KBM-7 (cell line): ENCODE measurements at regions not wholly inside any gene's neighbourhood (a gene's known extent, or its start where the extent isn't known, plus 50 kb on each side); places are given as distances from the start of the nearest gene placed in this dataset.

Source experiments
- DNase-seq: peaks from one replicate; pipeline ENCODE4 v3.0.0-alpha.2; 2015
- in situ Hi-C: fragments of 300-500 bp; cut with MboI; formaldehyde crosslinking; loops from 2 replicates; pipeline ENCODE4 v1.14.3; 2020; ENCODE audit warnings: low sequenced_read_pairs, low pct_unique_long_range_greater_than_20kb, mixed read lengths

DNA sequence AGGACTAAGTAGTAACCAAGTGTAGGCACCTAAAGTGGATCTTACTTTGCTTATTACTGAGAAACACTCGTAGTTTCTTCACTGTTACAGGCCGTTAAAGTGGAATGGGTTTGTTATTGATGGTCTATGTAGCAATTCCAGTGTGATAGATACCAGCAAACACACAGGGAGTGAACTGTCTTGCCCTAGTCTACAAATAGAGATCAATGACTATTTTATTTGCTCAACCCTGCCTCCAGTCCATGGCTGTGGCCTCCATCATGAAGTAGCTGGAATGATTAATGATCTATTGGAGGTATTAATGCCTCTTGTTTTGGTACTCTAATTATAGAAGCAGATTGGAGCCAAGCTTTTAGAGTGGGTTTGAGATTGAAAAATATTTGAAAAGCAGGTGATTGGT, 362.7 kb upstream of the AZI2 start:
- no peak for DNase-seq
- in situ Hi-C loops, result no loop called here

DNA sequence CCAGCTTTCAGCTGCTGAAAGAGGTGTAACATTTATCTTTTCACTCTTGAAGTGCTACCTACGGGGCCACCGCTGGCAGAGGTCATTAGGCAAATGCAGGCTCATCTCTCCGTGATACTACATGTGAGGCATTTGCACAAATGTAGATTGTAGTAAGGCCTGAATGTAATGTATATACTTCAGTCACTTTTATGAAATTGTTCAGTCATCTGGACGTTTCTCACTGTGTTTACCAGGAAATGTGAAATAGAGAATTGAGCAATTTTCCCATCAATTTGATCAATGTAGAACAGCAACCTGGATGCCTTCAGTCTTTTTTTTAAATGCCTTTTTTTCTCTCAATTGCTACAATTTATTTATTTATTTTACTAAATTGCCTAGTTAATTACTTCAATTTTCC, 368.3 kb upstream of the AZI2 start:
- in situ Hi-C loops, result no loop called here
- no peak for DNase-seq

DNA sequence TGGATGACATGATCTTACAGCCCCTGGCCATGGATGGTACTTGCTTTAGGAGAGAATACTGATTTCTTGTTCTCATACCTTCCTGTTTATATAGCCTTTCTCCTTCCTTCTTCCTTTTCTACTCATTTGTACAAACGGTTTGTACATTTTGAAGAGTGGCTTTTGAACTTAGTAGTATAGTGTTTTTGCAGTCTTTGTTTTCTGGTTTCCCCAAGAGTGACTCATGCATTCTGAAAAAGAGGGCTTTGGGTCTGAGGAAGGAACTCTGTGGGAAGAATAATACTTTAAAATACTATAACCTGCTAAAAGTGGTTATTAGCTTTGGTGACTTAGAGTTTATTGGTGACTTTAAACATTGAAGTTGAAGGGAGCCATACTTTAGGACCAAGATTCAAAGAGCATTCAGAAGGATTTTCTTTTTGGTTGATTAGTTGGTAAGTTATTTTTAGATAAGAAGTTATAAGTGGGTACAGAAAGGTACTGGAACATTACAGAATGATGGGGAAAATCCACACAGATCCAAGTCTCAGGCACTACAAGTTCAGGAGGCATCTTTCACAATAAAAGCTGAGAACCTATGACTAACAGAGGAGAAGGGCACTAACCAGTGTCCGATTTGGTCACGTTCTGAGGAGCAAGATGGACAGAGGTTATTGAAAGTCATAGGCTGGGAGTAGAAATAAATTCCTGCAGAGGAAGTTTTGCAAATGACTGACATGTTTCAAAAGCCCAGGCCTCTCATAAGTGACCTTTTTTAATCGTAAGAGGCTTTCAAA, 369.6 kb upstream of the AZI2 start:
- DNase-seq, result no peak
- in situ Hi-C loops, result no loop called here

DNA sequence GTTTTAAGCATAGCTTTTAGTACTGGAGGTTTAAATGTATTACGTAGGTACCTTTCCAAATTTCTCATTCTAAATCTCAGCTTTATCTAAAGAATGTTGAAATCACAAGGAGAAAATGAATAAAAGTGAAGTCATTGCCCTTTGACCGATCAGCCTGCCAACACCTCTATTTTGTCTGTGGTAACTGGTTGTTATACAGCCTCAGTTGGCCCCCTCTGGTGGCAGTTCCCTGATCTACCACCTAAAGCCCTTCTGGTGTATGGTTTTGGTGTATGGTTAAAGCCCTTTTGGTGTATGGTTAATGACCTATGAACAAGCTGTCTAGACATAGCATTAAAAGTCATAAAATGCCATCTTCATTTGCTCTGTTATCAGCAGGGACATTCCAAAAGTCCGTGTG, 378.2 kb upstream of the AZI2 start:
- DNase-seq, result peak; percentile 33
- in situ Hi-C loops, result no loop called here

DNA sequence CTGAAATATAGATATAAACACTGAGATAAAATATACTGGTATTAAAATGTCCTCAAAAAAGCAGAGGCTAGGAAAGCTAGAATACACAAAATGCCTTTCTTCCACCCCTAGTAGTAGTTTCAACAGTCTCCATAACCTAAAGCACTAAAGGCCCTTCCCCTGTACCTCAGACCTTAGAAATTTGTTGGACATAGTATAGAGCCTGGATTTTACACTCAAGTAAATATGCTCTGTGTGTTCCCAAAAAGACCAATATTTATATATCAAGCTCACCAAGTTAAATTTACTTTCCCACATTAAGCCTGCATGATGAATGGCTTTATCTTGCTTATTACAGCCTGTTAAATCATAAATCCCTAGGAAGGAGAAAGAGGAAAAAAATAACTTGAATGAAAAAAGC, 378.7 kb upstream of the AZI2 start:
- in situ Hi-C loops, result no loop called here
- DNase-seq, result no peak

DNA sequence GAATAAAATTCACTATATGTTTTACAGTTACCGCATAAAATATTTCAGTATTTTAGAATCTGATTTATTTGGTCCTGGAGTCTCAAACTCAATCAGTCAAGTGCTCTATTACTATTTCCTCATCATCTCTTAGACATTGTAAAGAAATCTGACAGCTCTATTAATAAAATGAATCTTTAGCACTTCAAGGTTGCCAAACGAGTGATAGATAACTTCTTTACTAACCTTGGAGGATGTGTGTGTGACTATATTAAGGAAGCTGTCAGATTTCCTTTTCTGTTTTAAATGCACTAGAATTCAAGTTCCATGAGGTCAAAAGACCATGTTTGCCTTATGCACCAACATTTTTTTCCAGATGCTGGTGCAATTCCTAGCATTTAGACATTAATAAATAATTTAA, 389.8 kb upstream of the AZI2 start:
- DNase-seq, result no peak
- in situ Hi-C loops, result no loop called here

DNA sequence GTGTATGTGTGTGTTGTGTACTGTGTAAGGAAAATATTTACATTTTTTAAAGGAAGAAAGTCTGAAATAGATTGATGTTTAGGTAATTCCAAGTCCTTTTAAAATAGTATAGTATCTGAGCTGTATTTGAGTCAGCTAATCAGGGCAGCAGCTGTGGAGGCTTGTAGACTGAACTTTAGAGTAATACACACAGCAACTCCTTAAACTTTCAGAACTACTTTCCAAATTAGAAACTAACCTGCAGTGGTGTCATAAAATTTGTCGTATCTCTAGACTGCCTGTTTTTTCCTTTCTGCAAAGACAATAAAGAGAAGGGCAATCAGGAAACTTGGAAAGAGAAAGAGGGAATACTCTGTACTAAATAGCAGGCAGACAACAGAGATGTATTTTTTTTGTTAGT, 391.0 kb upstream of the AZI2 start:
- DNase-seq, result no peak
- in situ Hi-C loops, result no loop called here

DNA sequence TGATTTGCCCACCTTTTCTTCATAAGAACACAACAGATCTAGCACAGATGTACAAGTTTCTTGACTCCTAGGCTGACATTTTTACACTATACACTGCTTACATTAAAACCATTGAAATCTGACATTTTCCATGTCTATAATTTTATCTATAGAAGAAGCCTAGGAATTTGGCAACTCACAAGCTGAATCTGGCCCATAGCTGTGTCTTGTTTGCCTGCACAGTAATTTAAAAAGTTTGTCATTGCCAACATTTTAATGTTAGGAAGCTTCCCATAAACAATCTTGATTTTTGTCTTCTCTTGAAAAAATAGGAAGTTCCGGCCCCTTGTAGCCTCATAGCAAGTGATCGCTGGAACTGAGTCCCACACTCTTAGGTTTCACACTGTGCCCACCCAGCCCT, 394.6 kb upstream of the AZI2 start:
- no peak for DNase-seq
- in situ Hi-C loops, result no loop called here

DNA sequence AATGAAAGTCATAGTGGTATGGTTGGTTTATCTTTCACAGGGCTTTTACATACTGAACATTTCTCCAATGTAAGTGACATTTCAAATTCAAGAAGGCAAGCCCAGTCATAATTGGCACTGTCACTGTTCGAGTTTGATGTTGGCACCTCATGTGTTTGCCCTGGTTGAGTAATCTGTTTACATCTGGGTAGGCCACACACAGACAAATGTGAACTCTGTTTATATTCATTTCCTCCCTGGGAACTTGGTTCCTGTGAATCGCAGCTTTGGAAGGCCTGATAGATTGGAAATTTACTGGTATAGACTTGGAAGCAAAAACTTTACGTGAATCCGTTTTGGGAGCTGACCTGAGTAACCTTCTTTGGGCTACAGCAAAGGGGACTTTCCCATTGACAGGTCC, 395.2 kb upstream of the AZI2 start:
- DNase-seq, result no peak

DNA sequence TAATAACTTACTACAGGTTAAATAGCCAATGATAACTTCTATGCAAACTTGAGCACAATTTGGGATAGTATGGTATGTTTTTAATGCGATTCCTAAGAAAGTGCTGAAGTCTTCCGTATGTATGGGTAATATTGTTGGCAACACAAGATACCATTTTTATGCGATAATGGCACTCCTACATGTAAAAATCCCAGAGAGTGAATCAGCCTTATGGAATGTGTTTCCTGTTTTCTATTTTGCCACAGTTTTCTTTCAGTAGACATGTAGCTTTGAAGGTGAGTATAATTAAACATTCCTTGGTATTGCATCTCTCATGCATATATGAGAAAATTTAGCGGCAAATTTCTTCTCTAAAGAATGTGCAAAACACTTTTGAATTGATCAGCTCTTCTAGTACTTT, 396.8 kb upstream of the AZI2 start:
- no peak for DNase-seq

More for the DNA sequence above, 395.2 kb upstream of the AZI2 start:
- in situ Hi-C loops, result no loop called here

DNA sequence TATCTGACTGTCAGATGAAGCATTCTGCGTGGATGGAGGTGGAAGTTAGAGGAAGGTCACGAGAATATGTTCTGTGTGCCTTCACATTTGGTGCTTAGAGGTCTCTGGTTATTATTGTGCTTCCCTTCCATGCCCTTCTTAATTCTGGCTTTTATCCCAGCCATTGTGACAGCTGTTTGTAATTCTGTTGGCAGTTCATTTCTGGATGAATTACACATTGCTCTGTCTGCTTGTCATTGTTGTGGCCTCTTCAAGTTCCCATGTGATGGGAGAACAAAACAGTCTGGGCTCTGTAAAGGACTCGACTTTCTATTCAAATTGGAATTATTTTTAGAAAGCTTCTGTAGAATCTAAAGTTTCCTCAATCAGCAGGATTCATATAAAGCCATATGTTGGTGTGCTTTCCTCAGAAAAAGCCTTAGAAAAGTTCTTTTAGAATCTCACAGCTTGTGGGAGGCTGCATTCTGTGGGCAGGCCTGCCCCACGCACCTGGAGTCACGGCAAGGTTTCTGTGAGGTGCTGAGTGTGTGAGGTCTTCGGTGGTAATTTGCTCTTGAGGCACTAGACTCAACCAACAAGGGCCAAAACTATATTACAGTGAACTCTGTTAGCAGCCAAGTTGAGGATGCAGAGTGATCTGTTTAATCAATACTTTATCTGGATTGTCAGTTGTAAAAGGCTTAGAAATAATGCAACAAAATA, 397.4 kb upstream of the AZI2 start:
- no peak for DNase-seq
- in situ Hi-C loops, result no loop called here

More for the DNA sequence above, 396.8 kb upstream of the AZI2 start:
- in situ Hi-C loops, result no loop called here

DNA sequence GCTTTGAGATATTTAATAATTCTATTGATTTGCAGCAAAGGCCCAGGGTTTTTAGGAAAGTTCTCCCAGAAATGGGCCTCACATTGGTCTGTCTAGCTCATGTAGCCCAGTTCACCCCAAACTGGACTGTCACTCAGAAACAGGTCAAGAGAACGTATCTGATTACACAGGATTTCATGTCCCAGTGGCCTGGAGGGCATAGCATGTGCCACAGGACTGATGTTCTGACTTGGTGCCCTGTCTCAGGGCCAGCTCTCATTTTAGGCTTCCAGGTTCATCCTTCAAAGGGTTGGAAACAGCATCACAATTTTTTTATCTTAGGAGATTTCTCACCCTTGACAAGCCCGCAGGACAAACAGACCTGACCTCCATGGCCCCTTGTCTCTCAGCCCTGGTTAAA, 398.4 kb upstream of the AZI2 start:
- in situ Hi-C loops, result no loop called here
- DNase-seq, result no peak

DNA sequence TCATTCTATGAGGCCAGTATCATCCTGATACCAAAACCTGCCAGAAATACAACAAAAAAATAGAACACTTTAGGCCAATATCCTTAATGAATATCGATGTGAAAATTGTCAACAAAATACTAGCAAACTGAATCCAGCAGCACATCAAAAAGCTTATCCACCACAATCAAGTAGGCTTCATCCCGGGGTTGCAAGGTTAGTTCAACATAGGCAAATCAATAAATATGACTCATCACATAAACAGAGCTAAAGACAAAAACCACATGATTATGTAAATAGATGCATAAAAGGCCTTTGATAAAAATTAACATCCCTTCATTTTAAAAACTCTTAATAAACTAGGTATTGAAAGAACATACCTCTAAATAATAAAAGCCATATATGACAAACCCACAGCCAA, 403.2 kb upstream of the AZI2 start:
- DNase-seq, result no peak
- in situ Hi-C loops, result no loop called here

DNA sequence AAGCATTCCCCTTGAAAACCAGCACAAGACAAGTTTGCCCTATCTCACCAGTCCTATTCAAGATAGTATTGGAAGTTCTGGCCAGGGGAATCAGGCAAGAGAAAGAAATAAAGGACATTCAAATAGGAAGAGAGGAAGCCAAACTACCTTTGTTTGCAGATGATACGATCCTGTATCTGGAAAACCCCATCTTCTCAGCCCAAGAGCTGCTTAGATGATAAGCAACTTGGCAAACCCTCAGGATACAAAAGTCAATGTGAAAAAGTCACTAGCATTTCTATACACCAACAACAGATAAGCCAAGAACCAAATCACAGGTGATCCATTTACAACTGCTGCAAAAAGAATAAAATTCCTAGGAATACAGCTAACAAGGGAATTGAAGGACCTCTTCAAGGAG, 403.7 kb upstream of the AZI2 start:
- in situ Hi-C loops, result no loop called here
- DNase-seq, result no peak

DNA sequence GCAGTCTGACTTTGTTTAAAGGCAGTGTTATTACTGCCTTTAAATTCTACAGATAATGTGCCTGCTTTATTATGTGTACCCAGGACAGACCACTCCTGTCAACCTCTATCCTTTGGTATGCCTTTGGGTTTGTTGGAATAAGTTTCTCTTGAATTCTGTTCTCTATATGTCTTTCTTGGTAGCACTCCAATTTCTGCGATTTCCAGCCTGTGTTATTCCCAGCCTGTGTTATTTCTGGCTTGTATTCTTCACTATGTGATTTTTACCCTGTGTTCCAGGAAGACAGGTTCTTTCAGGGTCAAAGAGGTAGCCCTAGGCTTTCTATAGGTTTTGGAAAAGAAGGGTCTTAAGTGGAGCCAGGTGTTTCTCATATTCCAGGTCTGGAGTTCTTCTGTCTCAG, 407.4 kb upstream of the AZI2 start:
- DNase-seq, result no peak
- in situ Hi-C loops, result no loop called here

DNA sequence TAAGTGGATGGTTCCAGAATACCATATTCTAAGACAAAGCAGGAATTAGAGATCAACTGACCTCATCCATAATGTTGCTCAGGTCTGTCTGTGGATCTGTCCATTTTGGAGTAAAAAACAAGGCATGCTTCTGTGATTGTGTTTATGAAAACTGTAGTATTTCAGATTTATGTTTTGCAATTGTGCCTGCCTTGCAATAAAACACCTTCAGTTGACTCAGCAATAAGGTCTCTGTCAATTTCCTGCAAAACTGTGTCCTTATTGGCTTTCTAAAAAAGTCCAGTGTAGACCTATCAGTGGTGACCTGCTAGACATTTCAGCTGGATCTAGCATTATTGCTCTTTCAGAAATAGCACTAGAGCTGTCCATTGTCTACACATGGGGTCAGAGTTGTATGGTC, 409.5 kb upstream of the AZI2 start:
- in situ Hi-C loops, result no loop called here
- no peak for DNase-seq

DNA sequence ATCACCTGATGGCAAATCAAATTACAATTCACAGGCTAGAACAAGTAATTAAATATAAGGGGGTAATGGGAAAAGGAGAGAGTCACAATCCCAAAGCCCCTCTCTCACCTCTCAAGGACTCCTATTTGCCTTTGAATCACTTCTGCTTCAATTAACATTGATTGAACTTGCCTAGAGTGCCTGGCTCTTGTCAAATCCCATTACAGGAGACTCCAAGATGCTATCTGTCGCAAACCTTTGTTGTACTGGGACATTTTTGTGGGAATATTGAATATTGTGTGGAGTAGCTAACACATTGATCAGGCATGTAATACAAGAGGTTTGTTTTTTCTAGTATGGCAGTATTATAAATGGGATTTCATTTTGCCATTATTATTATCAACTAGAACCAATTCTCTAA, 412.8 kb upstream of the AZI2 start:
- no peak for DNase-seq

DNA sequence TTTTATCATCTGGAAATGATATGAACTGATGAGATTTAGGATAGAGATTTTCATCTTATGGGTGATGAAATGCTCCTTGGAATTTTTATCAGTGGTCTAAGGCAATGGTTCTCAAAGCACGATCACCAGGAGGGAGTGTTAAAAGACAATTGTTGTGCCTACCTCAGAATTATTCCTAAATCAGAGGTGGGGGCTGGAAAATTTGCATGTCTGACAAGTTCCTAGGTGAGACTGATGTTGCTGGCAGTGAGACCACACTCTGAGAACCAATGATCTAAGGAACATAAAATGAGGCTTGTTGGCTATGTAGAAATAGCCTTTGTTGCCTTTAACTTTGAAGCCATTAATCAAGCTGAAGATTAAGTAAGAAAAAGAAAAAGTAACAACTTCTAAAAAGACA, 416.6 kb upstream of the AZI2 start:
- in situ Hi-C loops, result no loop called here
- DNase-seq, result no peak

More for the DNA sequence above, 412.8 kb upstream of the AZI2 start:
- in situ Hi-C loops, result no loop called here

DNA sequence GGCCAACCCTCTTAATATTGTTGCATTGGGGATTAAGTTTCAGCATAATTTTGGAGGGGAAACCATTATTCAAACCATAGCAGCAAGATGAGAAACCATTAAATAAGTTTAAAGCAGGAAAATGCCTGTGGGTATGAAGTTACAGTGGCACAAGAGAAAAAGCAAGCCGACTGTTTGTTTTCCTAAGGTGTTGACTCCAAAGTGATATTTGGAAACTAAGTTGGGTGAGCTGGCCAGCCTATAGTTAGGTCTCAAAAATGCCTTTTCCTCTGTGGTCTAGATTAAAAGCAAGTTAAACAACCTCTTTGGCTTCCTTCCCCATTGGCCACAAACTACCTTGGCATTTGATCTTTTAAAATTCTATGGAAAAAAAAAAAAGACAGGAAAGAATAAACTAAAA, 419.8 kb upstream of the AZI2 start:
- in situ Hi-C loops, result no loop called here
- no peak for DNase-seq

DNA sequence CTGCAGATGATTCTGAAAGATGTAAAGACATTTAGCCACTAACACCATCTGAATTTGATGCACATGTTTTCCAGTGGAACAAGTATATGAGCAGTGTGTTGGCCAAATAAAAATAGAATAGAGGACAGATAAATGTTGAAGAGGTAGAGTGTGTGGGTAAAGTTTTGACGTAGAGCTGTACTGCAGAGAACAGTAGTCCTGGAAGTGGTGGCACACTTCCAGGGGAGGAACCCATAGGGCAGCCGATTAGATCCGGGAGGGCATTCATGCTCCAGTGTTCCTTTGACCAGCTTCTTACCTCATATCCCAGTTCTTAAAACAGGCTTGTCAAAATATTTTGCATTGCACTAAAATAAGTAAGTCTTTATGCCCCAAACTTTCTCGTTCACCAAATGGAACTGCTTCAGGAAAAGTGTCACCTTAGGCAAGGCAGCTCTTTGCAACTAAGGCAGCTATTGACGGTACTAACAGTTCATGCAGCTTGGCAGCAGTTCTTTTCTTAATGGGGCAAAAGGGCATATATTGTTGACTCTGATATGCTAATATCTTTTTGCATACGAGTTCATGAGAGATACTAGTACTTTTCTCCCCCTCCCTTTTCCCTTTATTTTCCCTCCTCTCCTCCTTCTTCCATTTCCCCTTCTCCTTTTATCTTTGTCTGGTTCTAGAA, 429.3 kb upstream of the AZI2 start:
- in situ Hi-C loops, result no loop called here
- DNase-seq, result no peak
